Suprapubic skin (tissue), 3 donors: ENCODE measurements at regions not wholly inside any gene's neighbourhood (a gene's known extent, or its start where the extent isn't known, plus 50 kb on each side); places are given as distances from the start of the nearest gene placed in this dataset.

ENCODE experiments used
- POLR2A ChIP-seq, 2 donors: fragments of 450-650 bp; IDR thresholded peaks; one replicate each; pipeline ENCODE4 v1.6.1; 2017; ENCODE audit warnings: antibody characterized with exemption in 2 of 2, mild to moderate bottlenecking in 2 of 2, moderate library complexity in 2 of 2
- TF ChIP-seq, protein P1 (sequence below), 2 donors: fragments of 200-600 bp in 1 of 2; fragments of 450-650 bp in 1 of 2; sonication (generic) in 1 of 2; IDR thresholded peaks; one replicate each; pipeline ENCODE4 v1.5.1; 2016 to 2019; ENCODE audit warnings: antibody characterized with exemption in 2 of 2, mild to moderate bottlenecking in 1 of 2, moderate library complexity in 1 of 2

DNA sequence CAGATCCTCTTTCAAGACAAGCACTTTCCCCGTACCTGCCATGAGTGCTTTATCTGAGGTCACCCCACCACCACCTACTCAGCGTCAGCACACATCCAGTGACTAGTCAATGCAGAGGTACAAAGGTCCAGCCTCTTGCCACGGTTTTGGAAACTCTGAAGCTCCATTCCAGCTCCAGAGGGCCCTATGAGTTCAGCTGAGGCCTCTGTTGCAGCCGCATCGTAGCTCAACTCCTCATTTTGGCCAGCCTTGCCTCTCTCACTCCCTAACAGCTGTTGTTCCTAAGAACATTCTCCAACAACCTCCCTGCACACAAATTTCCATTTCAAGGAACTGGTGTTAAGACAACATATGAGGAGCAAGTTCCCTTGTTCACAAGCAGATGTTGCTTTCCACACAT lies 405.1 kb upstream of the PROK2 start:
- TF ChIP-seq, protein P1, sequence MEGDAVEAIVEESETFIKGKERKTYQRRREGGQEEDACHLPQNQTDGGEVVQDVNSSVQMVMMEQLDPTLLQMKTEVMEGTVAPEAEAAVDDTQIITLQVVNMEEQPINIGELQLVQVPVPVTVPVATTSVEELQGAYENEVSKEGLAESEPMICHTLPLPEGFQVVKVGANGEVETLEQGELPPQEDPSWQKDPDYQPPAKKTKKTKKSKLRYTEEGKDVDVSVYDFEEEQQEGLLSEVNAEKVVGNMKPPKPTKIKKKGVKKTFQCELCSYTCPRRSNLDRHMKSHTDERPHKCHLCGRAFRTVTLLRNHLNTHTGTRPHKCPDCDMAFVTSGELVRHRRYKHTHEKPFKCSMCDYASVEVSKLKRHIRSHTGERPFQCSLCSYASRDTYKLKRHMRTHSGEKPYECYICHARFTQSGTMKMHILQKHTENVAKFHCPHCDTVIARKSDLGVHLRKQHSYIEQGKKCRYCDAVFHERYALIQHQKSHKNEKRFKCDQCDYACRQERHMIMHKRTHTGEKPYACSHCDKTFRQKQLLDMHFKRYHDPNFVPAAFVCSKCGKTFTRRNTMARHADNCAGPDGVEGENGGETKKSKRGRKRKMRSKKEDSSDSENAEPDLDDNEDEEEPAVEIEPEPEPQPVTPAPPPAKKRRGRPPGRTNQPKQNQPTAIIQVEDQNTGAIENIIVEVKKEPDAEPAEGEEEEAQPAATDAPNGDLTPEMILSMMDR (IDR thresholded peaks at IDR 0.05), result no peak
- TF ChIP-seq POLR2A (IDR thresholded peaks at IDR 0.05), result no peak
